ENCODE measurements at regions not wholly inside any gene's neighbourhood (a gene's known extent, or its start where the extent isn't known, plus 50 kb on each side); places are given as distances from the start of the nearest gene placed in this dataset.

DNA sequence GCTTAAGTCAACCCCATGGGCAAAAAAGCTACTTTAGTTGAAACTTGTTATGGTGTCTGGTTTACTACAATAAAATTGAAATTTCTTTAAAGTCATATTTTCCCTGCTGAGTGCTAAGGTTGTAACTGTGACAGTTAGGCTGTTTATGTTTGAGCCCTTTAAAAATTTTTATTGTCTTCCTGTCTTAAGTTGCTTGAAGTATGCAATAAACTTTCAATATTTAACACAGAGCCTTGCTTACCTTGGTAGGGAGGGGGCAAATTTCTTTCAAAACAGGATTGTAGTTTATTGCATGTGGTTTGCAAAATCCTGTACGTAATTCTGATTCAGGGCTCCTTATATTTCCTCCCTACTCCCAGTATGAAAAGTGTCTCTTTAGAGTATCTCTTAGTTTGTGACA lies 465.5 kb upstream of the ACTBL2 start:
- no peaks in the 10 kb centered on the region for H3K27me3 ChIP-seq (replicated peaks in 2 of 5; ENCODE audit: control insufficient read depth in 4 of 5, insufficient read depth in 5 of 5, low read length in 4 of 5)
- ChIA-PET POLR2A (no interaction called here), CTCF (no interaction called here)
- H3K4me1 ChIP-seq (ENCODE audit: control extremely low read depth in 1 of 4, control insufficient read depth in 4 of 4, insufficient read depth in 4 of 4, low read length in 3 of 4) = peaks cover 0 to 3% (median 0%) of the 10 kb centered on the region in 4 experiments
- no CpG with 5 or more reads among the region's 1 CpG for WGBS (ENCODE audit: insufficient coverage)
- no peaks in the 10 kb centered on the region for H3K9me3 ChIP-seq (ENCODE audit: control extremely low read depth in 1 of 5, control insufficient read depth in 4 of 5, insufficient read depth in 2 of 5, low read depth in 1 of 5, low read length in 4 of 5)
- H3K27ac ChIP-seq (ENCODE audit: insufficient read depth in 1 of 2, low read depth in 1 of 2, low read length in 2 of 2, poor library complexity in 1 of 2, severe bottlenecking in 2 of 2) = no peak overlapping the region
- no peak for DNase-seq
- no peaks in the 10 kb centered on the region for H3K36me3 ChIP-seq (ENCODE audit: control insufficient read depth in 4 of 4, insufficient read depth in 4 of 4, low read length in 3 of 4)
- H3K4me3 ChIP-seq (ENCODE audit: control insufficient read depth in 1 of 7, extremely low read depth in 1 of 7, insufficient read depth in 4 of 7, low read depth in 2 of 7, low read length in 6 of 7) = no peak overlapping the region

DNA sequence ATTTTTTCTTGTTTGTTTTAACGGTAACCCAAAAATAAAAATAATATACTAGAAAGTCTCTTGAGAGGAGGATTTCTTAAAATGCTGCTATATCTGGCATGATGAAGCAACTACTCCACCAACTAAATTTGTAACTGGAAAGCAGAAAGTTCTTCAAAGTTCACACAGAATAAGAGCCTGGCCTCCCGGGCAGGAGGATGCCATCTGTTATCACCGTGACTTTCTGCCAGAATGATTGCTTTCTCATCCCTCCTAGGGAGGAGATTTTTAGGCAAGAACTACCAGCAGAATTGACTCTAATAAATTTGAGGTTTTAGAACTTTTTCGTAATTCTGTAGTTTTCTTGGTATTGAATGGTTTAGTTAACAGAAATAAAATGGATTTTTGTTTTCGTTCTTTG lies 464.6 kb upstream of the ACTBL2 start:
- Histone ChIP-seq H3K36me3 (ENCODE audit: control insufficient read depth in 4 of 4, insufficient read depth in 4 of 4, low read length in 3 of 4) (no peaks in the 10 kb centered on the region), H3K4me3 (ENCODE audit: control insufficient read depth in 1 of 7, extremely low read depth in 1 of 7, insufficient read depth in 4 of 7, low read depth in 2 of 7, low read length in 6 of 7) (no peak overlapping the region), H3K27me3 (replicated peaks in 2 of 5; ENCODE audit: control insufficient read depth in 4 of 5, insufficient read depth in 5 of 5, low read length in 4 of 5) (no peaks in the 10 kb centered on the region), H3K27ac (ENCODE audit: insufficient read depth in 1 of 2, low read depth in 1 of 2, low read length in 2 of 2, poor library complexity in 1 of 2, severe bottlenecking in 2 of 2) (no peak overlapping the region), H3K9me3 (ENCODE audit: control extremely low read depth in 1 of 5, control insufficient read depth in 4 of 5, insufficient read depth in 2 of 5, low read depth in 1 of 5, low read length in 4 of 5) (no peaks in the 10 kb centered on the region), H3K4me1 (ENCODE audit: control extremely low read depth in 1 of 4, control insufficient read depth in 4 of 4, insufficient read depth in 4 of 4, low read length in 3 of 4) (peaks cover 0 to 3% (median 0%) of the 10 kb centered on the region in 4 experiments)
- DNase-seq = no peak
- POLR2A ChIA-PET = no interaction called here
- CTCF ChIA-PET = no interaction called here
- WGBS (ENCODE audit: insufficient coverage) = 100% methylated on average over 2 of the region's 5 CpGs

DNA sequence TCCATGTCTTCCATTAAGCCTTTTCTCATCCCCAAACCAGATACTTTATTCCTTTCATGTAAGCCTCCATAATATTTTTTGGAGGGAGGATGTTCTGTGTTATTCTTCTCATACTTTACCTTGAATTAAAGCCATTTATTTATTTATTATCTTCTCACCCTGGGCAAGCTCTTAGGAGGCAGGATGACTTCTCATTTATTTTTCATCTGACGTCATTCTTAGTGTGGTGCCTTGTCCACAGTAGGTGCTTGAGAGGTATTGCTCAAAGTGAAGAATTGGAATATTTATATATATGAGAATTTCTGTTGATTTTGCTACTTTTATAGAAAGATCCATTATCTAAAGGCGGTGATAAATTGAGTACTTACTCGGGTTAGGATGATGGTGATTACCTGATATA lies 458.3 kb upstream of the ACTBL2 start:
- H3K36me3 ChIP-seq (ENCODE audit: control insufficient read depth in 4 of 4, insufficient read depth in 4 of 4, low read length in 3 of 4) = no peaks in the 10 kb centered on the region
- H3K27ac ChIP-seq (ENCODE audit: insufficient read depth in 1 of 2, low read depth in 1 of 2, low read length in 2 of 2, poor library complexity in 1 of 2, severe bottlenecking in 2 of 2) = no peak overlapping the region
- no peak for DNase-seq
- H3K27me3 ChIP-seq (replicated peaks in 2 of 5; ENCODE audit: control insufficient read depth in 4 of 5, insufficient read depth in 5 of 5, low read length in 4 of 5) = no peaks in the 10 kb centered on the region
- H3K4me1 ChIP-seq (ENCODE audit: control extremely low read depth in 1 of 4, control insufficient read depth in 4 of 4, insufficient read depth in 4 of 4, low read length in 3 of 4) = peaks cover 0 to 4% (median 0%) of the 10 kb centered on the region in 4 experiments
- H3K9me3 ChIP-seq (ENCODE audit: control extremely low read depth in 1 of 5, control insufficient read depth in 4 of 5, insufficient read depth in 2 of 5, low read depth in 1 of 5, low read length in 4 of 5) = no peaks in the 10 kb centered on the region
- H3K4me3 ChIP-seq (ENCODE audit: control insufficient read depth in 1 of 7, extremely low read depth in 1 of 7, insufficient read depth in 4 of 7, low read depth in 2 of 7, low read length in 6 of 7) = no peak overlapping the region
- WGBS (ENCODE audit: insufficient coverage) = 100% methylated on average over 2 of the region's 3 CpGs
- ChIA-PET POLR2A (no interaction called here), CTCF (no interaction called here)

DNA sequence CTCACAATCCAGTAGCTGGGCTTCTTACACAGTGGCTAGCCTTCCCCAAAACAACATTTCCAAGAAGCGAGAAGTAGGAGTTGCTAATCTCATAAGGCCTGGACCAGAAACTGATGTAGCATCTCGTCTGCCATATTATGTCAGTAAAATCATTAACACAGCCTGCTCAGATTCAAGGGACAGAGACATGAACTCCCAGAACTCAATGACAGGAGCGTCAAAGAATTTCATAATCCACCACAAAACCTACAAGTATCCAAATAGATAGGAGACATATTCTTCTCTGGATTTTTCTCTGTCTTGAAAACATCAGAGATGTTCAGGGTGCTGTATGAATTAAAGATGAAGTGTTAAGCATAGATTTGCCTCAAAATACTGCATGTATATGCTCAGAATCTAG lies 457.6 kb upstream of the ACTBL2 start:
- WGBS (ENCODE audit: insufficient coverage) = 100% methylated on average over 1 of the region's 3 CpGs
- Histone ChIP-seq H3K36me3 (ENCODE audit: control insufficient read depth in 4 of 4, insufficient read depth in 4 of 4, low read length in 3 of 4) (no peaks in the 10 kb centered on the region), H3K4me1 (ENCODE audit: control extremely low read depth in 1 of 4, control insufficient read depth in 4 of 4, insufficient read depth in 4 of 4, low read length in 3 of 4) (peaks cover 0 to 4% (median 0%) of the 10 kb centered on the region in 4 experiments), H3K4me3 (ENCODE audit: control insufficient read depth in 1 of 7, extremely low read depth in 1 of 7, insufficient read depth in 4 of 7, low read depth in 2 of 7, low read length in 6 of 7) (no peak overlapping the region), H3K27me3 (replicated peaks in 2 of 5; ENCODE audit: control insufficient read depth in 4 of 5, insufficient read depth in 5 of 5, low read length in 4 of 5) (no peaks in the 10 kb centered on the region), H3K9me3 (ENCODE audit: control extremely low read depth in 1 of 5, control insufficient read depth in 4 of 5, insufficient read depth in 2 of 5, low read depth in 1 of 5, low read length in 4 of 5) (no peaks in the 10 kb centered on the region), H3K27ac (ENCODE audit: insufficient read depth in 1 of 2, low read depth in 1 of 2, low read length in 2 of 2, poor library complexity in 1 of 2, severe bottlenecking in 2 of 2) (no peak overlapping the region)
- no peak for DNase-seq
- POLR2A ChIA-PET = no interaction called here
- CTCF ChIA-PET = no interaction called here

DNA sequence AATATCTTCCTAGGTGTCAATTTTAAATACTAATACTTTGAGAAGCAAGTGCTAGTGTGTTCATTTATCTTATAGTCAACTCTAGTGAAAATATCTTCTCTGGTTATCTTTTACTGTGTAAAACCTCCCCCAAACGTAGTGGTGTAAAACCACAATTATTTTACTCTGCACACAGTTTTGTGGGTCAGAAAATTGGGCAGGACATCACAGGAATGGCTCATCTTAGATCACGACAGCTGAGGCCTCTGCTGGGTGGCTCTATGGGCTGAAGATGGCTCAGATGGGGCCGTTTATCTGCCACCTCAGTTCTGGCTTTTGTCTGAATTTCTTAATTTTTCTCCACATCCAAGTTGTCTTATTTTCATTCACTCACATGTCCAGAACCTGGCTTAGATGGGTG lies 457.2 kb upstream of the ACTBL2 start:
- no peak overlapping the region for H3K4me3 ChIP-seq (ENCODE audit: control insufficient read depth in 1 of 7, extremely low read depth in 1 of 7, insufficient read depth in 4 of 7, low read depth in 2 of 7, low read length in 6 of 7)
- no peak for DNase-seq
- ChIA-PET POLR2A (no interaction called here), CTCF (no interaction called here)
- 100% methylated on average over 1 of the region's 3 CpGs for WGBS (ENCODE audit: insufficient coverage)
- H3K27ac ChIP-seq (ENCODE audit: insufficient read depth in 1 of 2, low read depth in 1 of 2, low read length in 2 of 2, poor library complexity in 1 of 2, severe bottlenecking in 2 of 2) = no peak overlapping the region
- no peaks in the 10 kb centered on the region for H3K27me3 ChIP-seq (replicated peaks in 2 of 5; ENCODE audit: control insufficient read depth in 4 of 5, insufficient read depth in 5 of 5, low read length in 4 of 5)
- peaks cover 0 to 4% (median 1%) of the 10 kb centered on the region in 4 experiments for H3K4me1 ChIP-seq (ENCODE audit: control extremely low read depth in 1 of 4, control insufficient read depth in 4 of 4, insufficient read depth in 4 of 4, low read length in 3 of 4)
- no peaks in the 10 kb centered on the region for H3K9me3 ChIP-seq (ENCODE audit: control extremely low read depth in 1 of 5, control insufficient read depth in 4 of 5, insufficient read depth in 2 of 5, low read depth in 1 of 5, low read length in 4 of 5)
- no peaks in the 10 kb centered on the region for H3K36me3 ChIP-seq (ENCODE audit: control insufficient read depth in 4 of 4, insufficient read depth in 4 of 4, low read length in 3 of 4)

DNA sequence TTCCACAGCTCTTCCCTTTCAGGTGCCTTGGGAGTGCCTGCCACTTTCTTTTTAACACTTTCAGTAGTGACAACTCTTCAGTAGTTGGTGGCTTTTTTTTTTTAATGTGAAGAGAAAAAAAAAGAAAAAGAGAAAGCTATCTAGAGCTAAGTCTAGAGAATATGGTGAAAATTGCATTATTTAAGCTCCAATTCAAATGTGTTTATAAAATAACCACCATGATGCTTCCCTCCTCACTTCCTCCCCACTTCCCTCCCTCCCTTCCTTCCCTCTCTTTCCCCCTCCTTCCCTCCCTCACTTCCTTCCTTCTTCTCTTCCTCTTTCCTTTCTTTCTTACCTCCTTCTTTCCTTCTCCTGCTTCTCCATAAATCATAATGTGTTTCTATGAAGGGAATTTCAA lies 456.7 kb upstream of the ACTBL2 start:
- CTCF ChIA-PET = interaction anchor here (0.7 kb wide), 1 partner anchor 39 kb away, joined by 3 read pairs; no protein-coding TSS in a partner anchor
- POLR2A ChIA-PET = interaction anchor here (0.6 kb wide), 1 partner anchor 260 kb away, joined by 3 read pairs; no protein-coding TSS in a partner anchor
- Histone ChIP-seq H3K27me3 (replicated peaks in 2 of 5; ENCODE audit: control insufficient read depth in 4 of 5, insufficient read depth in 5 of 5, low read length in 4 of 5) (no peaks in the 10 kb centered on the region), H3K27ac (ENCODE audit: insufficient read depth in 1 of 2, low read depth in 1 of 2, low read length in 2 of 2, poor library complexity in 1 of 2, severe bottlenecking in 2 of 2) (no peak overlapping the region), H3K4me3 (ENCODE audit: control insufficient read depth in 1 of 7, extremely low read depth in 1 of 7, insufficient read depth in 4 of 7, low read depth in 2 of 7, low read length in 6 of 7) (no peak overlapping the region), H3K9me3 (ENCODE audit: control extremely low read depth in 1 of 5, control insufficient read depth in 4 of 5, insufficient read depth in 2 of 5, low read depth in 1 of 5, low read length in 4 of 5) (no peaks in the 10 kb centered on the region), H3K36me3 (ENCODE audit: control insufficient read depth in 4 of 4, insufficient read depth in 4 of 4, low read length in 3 of 4) (no peaks in the 10 kb centered on the region), H3K4me1 (ENCODE audit: control extremely low read depth in 1 of 4, control insufficient read depth in 4 of 4, insufficient read depth in 4 of 4, low read length in 3 of 4) (peaks cover 0 to 4% (median 2%) of the 10 kb centered on the region in 4 experiments)
- no peak for DNase-seq

DNA sequence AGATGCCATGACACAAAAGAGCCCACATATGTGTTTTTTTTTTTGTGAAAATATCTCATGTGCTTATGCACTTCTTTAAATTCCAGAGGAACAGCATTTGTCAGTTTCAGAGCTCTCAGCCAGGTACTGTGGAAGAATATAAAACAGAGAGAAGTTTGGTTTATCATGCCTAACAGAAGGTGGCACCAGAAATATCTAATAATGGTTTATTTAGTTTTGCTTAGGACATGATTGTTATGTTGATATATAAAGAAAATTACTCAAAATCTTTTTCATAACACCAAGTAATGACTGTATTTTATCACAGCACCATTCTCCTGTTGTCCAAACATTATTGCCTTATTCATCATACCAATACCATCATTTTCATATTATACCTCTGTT lies 455.6 kb upstream of the ACTBL2 start:
- Histone ChIP-seq H3K4me3 (ENCODE audit: control insufficient read depth in 1 of 7, extremely low read depth in 1 of 7, insufficient read depth in 4 of 7, low read depth in 2 of 7, low read length in 6 of 7) (no peak overlapping the region), H3K36me3 (ENCODE audit: control insufficient read depth in 4 of 4, insufficient read depth in 4 of 4, low read length in 3 of 4) (no peaks in the 10 kb centered on the region), H3K27me3 (replicated peaks in 2 of 5; ENCODE audit: control insufficient read depth in 4 of 5, insufficient read depth in 5 of 5, low read length in 4 of 5) (no peaks in the 10 kb centered on the region), H3K9me3 (ENCODE audit: control extremely low read depth in 1 of 5, control insufficient read depth in 4 of 5, insufficient read depth in 2 of 5, low read depth in 1 of 5, low read length in 4 of 5) (no peaks in the 10 kb centered on the region), H3K27ac (ENCODE audit: insufficient read depth in 1 of 2, low read depth in 1 of 2, low read length in 2 of 2, poor library complexity in 1 of 2, severe bottlenecking in 2 of 2) (no peak overlapping the region), H3K4me1 (ENCODE audit: control extremely low read depth in 1 of 4, control insufficient read depth in 4 of 4, insufficient read depth in 4 of 4, low read length in 3 of 4) (peaks cover 0 to 4% (median 2%) of the 10 kb centered on the region in 4 experiments)
- POLR2A ChIA-PET = no interaction called here
- no peak for DNase-seq
- CTCF ChIA-PET = interaction anchor here (1.1 to 1.3 kb wide), 2 partner anchors 8 to 13 kb away, joined by 3 to 5 read pairs; no protein-coding TSS in a partner anchor

All from common myeloid progenitor, CD34-positive (primary cell).